Hepatocyte (in vitro differentiated cells): ENCODE measurements at regions not wholly inside any gene's neighbourhood (a gene's known extent, or its start where the extent isn't known, plus 50 kb on each side); places are given as distances from the start of the nearest gene placed in this dataset.

Source experiments
- DNase-seq: peaks from one replicate; pipeline ENCODE4 v3.0.0-alpha.2; 2016; ENCODE audit warnings: low spot score
- H2AFZ ChIP-seq: fragments of 200-600 bp; sonication (generic); 2 replicates; pipeline ENCODE4 v1.6.0; 2016; ENCODE audit warnings: antibody characterized with exemption, mild to moderate bottlenecking
- H3K27ac ChIP-seq: fragments of 200-600 bp; sonication (generic); 2 replicates; pipeline ENCODE4 v1.5.1; 2016; ENCODE audit warnings: mild to moderate bottlenecking
- H3K27me3 ChIP-seq: fragments of 200-600 bp; sonication (generic); 2 replicates; pipeline ENCODE4 v1.6.1; 2016
- H3K36me3 ChIP-seq: fragments of 200-600 bp; sonication (generic); replicated peaks from 2 replicates; pipeline ENCODE4 v1.5.1; 2016; ENCODE audit warnings: low read depth; ENCODE audit not compliant: insufficient read depth
- H3K4me1 ChIP-seq: fragments of 200-600 bp; sonication (generic); 2 replicates; pipeline ENCODE4 v1.5.1; 2016; ENCODE audit warnings: mild to moderate bottlenecking, moderate library complexity; ENCODE audit not compliant: insufficient read depth
- H3K4me2 ChIP-seq: fragments of 200-600 bp; sonication (generic); 2 replicates; pipeline ENCODE4 v1.6.0; 2016
- H3K4me3 ChIP-seq: fragments of 200-600 bp; sonication (generic); 2 replicates; pipeline ENCODE4 v1.5.1; 2016; ENCODE audit warnings: mild to moderate bottlenecking
- H3K79me2 ChIP-seq: fragments of 200-600 bp; sonication (generic); 2 replicates; pipeline ENCODE4 v1.6.0; 2017; ENCODE audit warnings: mild to moderate bottlenecking
- H3K9me2 ChIP-seq: fragments of 200-600 bp; sonication (generic); replicated peaks from 2 replicates; pipeline ENCODE4 v1.6.0; 2017; ENCODE audit warnings: mild to moderate bottlenecking; ENCODE audit not compliant: insufficient read depth
- H3K9me3 ChIP-seq: fragments of 200-600 bp; sonication (generic); 2 replicates; pipeline ENCODE4 v1.5.1; 2016; ENCODE audit warnings: low read depth, mild to moderate bottlenecking
- H4K20me1 ChIP-seq: fragments of 200-600 bp; sonication (generic); 2 replicates; pipeline ENCODE4 v1.6.0; 2016; ENCODE audit warnings: mild to moderate bottlenecking; ENCODE audit not compliant: insufficient read depth, poor library complexity, severe bottlenecking
- EZH2 ChIP-seq: fragments of 200-600 bp; sonication (generic); IDR thresholded peaks from 2 replicates; pipeline ENCODE4 v1.6.1; 2016; ENCODE audit warnings: antibody characterized with exemption, mild to moderate bottlenecking, borderline replicate concordance
- EZH2phosphoT487 ChIP-seq: fragments of 200-600 bp; sonication (generic); IDR thresholded peaks from one replicate; pipeline ENCODE4 v1.6.1; 2018; ENCODE audit warnings: antibody characterized with exemption, mild to moderate bottlenecking, low read depth, moderate library complexity; ENCODE audit not compliant: unreplicated experiment, severe bottlenecking
- WGBS: methylation state at CpG from one replicate; pipeline ENCODE4 v1.1.6; 2016; ENCODE audit warnings: low lambda C conversion rate; ENCODE audit errors: missing lambda C conversion rate; 5-methylcytosine and 5-hydroxymethylcytosine counted together
- TF ChIP-seq, protein P1 (sequence below): fragments of 200-600 bp; sonication (generic); IDR thresholded peaks from 2 replicates; pipeline ENCODE4 v1.5.1; 2016; ENCODE audit warnings: antibody characterized with exemption, mild to moderate bottlenecking; ENCODE audit not compliant: poor library complexity

GRCh38 chr20:10954137-10954840 is 280.5 kb upstream of the JAG1 start:
- no peaks in the 10 kb centered on the region for H3K27me3 ChIP-seq
- no peak overlapping the region for H3K27ac ChIP-seq
- 72% methylated on average over 6 of the region's 6 CpGs for WGBS
- no peak overlapping the region for H3K4me3 ChIP-seq
- no peaks in the 10 kb centered on the region for H4K20me1 ChIP-seq
- no peaks in the 10 kb centered on the region for H3K79me2 ChIP-seq
- H2AFZ ChIP-seq, result no peak overlapping the region
- TF ChIP-seq EZH2, result no peak
- TF ChIP-seq, protein P1, sequence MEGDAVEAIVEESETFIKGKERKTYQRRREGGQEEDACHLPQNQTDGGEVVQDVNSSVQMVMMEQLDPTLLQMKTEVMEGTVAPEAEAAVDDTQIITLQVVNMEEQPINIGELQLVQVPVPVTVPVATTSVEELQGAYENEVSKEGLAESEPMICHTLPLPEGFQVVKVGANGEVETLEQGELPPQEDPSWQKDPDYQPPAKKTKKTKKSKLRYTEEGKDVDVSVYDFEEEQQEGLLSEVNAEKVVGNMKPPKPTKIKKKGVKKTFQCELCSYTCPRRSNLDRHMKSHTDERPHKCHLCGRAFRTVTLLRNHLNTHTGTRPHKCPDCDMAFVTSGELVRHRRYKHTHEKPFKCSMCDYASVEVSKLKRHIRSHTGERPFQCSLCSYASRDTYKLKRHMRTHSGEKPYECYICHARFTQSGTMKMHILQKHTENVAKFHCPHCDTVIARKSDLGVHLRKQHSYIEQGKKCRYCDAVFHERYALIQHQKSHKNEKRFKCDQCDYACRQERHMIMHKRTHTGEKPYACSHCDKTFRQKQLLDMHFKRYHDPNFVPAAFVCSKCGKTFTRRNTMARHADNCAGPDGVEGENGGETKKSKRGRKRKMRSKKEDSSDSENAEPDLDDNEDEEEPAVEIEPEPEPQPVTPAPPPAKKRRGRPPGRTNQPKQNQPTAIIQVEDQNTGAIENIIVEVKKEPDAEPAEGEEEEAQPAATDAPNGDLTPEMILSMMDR, result no peak
- no peak for TF ChIP-seq EZH2phosphoT487
- no peaks in the 10 kb centered on the region for H3K36me3 ChIP-seq
- H3K4me1 ChIP-seq, result peaks cover 12% of the 10 kb centered on the region
- no peak overlapping the region for H3K4me2 ChIP-seq
- no peak for DNase-seq
- H3K9me2 ChIP-seq, result no peaks in the 10 kb centered on the region
- no peaks in the 10 kb centered on the region for H3K9me3 ChIP-seq

DNA sequence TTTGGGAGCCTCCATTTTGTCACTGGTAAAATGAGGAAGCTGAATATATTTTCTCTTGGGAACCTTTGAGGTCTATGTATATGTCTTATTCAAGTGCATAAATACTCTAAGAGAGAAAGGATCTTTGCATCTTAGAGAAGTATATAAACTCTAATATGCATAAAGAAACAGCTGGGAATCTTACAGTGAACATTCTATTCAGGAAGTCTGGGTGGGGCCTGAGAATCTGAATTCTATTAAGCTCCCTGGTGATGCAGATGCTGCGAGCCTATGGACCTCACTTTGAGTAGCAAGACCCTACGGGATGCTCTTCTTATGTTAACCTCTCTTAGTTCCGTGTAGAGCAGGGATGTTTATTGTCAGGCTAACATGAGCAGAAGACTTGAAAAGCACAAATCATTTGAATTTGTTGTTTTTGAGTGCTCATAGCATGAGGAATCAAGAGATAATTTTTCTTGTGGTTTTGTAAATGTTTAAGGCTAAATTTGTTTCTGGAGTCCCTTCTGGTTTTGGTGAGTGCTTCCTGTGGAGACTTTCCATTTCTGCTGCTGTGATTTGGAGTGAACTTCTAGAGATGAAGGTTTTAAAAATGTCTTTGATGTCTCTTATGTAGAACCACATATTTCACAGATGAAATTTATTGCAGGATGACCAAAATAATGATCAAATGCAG is 281.2 kb upstream of the JAG1 start:
- Histone ChIP-seq H3K27ac (no peak overlapping the region), H3K79me2 (no peaks in the 10 kb centered on the region), H2AFZ (no peak overlapping the region), H3K4me1 (peaks cover 7% of the 10 kb centered on the region), H3K36me3 (no peaks in the 10 kb centered on the region), H3K27me3 (no peaks in the 10 kb centered on the region), H3K9me3 (no peaks in the 10 kb centered on the region), H3K4me2 (no peak overlapping the region), H3K4me3 (no peak overlapping the region), H3K9me2 (no peaks in the 10 kb centered on the region), H4K20me1 (no peaks in the 10 kb centered on the region)
- 91% methylated on average over 3 of the region's 3 CpGs for WGBS
- TF ChIP-seq EZH2 (no peak), EZH2phosphoT487 (no peak)
- TF ChIP-seq, protein P1, result no peak
- DNase-seq, result no peak

- Histone ChIP-seq H2AFZ (no peak overlapping the region), H3K79me2 (no peaks in the 10 kb centered on the region), H3K36me3 (no peaks in the 10 kb centered on the region), H3K9me2 (no peaks in the 10 kb centered on the region), H3K9me3 (no peaks in the 10 kb centered on the region), H3K4me1 (no peaks in the 10 kb centered on the region), H3K4me2 (no peak overlapping the region), H3K27ac (no peak overlapping the region), H3K4me3 (no peak overlapping the region), H4K20me1 (no peaks in the 10 kb centered on the region), H3K27me3 (no peaks in the 10 kb centered on the region)
- WGBS, result 92% methylated on average over 3 of the region's 3 CpGs
- no peak for DNase-seq
- no peak for TF ChIP-seq EZH2phosphoT487
- no peak for TF ChIP-seq EZH2
- TF ChIP-seq, protein P1, result no peak
Observed at GRCh38 chr20:10958279-10958678, 284.5 kb upstream of the JAG1 start.
